ENCODE measurements at regions not wholly inside any gene's neighbourhood (a gene's known extent, or its start where the extent isn't known, plus 50 kb on each side); places are given as distances from the start of the nearest gene placed in this dataset.

DNA sequence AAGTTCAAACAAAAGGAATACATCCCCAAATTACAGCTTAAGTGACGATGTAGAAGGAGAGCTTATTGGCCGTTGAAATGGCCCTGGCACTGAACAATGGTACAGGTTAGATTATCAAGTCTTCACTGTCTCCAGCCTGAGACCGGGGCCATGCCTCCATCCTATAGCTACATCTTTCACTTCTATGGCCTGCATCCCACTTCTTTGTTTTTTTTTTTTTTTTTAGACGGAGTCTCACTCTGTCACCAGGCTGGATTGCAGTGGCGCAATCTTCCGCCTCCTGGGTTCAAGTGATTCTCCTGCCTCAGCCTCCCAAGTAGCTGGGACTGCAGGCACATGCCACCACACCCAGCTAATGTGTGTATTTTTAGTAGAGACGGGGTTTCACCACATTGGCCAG, 464.6 kb downstream of the CDH26 start:
- Histone ChIP-seq H3K36me3 (ENCODE audit: control insufficient read depth in 4 of 4, insufficient read depth in 4 of 4, low read length in 4 of 4) (no peaks in the 10 kb centered on the region), H3K27ac (ENCODE audit: low read depth in 1 of 2, low read length in 1 of 2) (no peak overlapping the region), H3K27me3 (ENCODE audit: control insufficient read depth in 3 of 3, insufficient read depth in 3 of 3, low read length in 2 of 3) (no peaks in the 10 kb centered on the region), H3K4me3 (no peak overlapping the region), H3K9me3 (ENCODE audit: control insufficient read depth in 4 of 4, insufficient read depth in 3 of 4, low read length in 3 of 4) (peaks cover 0 to 2% (median 0%) of the 10 kb centered on the region in 4 donors), H3K4me1 (ENCODE audit: control insufficient read depth in 5 of 5, insufficient read depth in 5 of 5, low read length in 5 of 5) (no peaks in the 10 kb centered on the region), H3K9ac (ENCODE audit: insufficient read depth in 1 of 2, low read length in 2 of 2) (no peak overlapping the region)
- TF ChIP-seq, protein P1, sequence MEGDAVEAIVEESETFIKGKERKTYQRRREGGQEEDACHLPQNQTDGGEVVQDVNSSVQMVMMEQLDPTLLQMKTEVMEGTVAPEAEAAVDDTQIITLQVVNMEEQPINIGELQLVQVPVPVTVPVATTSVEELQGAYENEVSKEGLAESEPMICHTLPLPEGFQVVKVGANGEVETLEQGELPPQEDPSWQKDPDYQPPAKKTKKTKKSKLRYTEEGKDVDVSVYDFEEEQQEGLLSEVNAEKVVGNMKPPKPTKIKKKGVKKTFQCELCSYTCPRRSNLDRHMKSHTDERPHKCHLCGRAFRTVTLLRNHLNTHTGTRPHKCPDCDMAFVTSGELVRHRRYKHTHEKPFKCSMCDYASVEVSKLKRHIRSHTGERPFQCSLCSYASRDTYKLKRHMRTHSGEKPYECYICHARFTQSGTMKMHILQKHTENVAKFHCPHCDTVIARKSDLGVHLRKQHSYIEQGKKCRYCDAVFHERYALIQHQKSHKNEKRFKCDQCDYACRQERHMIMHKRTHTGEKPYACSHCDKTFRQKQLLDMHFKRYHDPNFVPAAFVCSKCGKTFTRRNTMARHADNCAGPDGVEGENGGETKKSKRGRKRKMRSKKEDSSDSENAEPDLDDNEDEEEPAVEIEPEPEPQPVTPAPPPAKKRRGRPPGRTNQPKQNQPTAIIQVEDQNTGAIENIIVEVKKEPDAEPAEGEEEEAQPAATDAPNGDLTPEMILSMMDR (IDR thresholded peaks at IDR 0.05; ENCODE audit: control extremely low read depth, extremely low read depth): no peak
- no peak for ATAC-seq (ENCODE audit: insufficient read depth, low FRiP score)
- 93 to 97% methylated on average over 7 of the region's 7 CpGs for WGBS, 2 donors
- DNase-seq: no peak

DNA sequence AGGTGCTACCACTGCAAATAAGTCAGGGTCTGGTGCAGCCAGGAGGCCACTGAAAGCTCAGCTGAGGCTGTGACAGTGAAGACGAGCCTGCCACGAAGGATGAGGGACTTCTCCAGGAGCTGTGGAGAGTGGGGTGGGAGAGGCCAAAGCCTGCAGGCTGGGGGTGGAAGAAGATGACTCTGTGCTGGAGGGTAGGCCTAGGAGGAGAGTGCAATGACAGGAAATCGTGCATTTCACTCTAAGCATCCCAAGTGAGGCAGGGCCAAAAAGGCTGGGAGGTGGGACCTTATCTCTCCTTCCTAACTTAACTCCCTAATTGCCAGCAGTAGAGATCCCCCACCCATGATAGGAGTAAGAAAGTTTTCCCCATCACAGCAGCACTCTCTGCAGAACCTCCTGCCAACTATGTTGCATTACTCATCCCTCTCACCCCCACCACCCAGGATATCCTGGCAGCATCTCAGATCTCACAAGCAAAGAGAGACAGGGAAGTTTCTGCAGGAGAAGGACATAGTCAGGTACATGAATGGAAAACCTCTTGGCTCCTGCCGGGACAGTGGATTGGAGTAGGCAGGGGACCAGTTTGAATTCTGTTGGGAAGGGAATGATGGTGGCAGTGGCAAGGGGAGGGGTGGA, 466.2 kb downstream of the CDH26 start:
- Histone ChIP-seq H3K27ac (ENCODE audit: low read depth in 1 of 2, low read length in 1 of 2) (no peak overlapping the region), H3K4me3 (no peak overlapping the region), H3K36me3 (ENCODE audit: control insufficient read depth in 4 of 4, insufficient read depth in 4 of 4, low read length in 4 of 4) (no peaks in the 10 kb centered on the region), H3K9ac (ENCODE audit: insufficient read depth in 1 of 2, low read length in 2 of 2) (no peak overlapping the region), H3K9me3 (ENCODE audit: control insufficient read depth in 4 of 4, insufficient read depth in 3 of 4, low read length in 3 of 4) (peaks cover 0 to 2% (median 0%) of the 10 kb centered on the region in 4 donors), H3K27me3 (ENCODE audit: control insufficient read depth in 3 of 3, insufficient read depth in 3 of 3, low read length in 2 of 3) (no peaks in the 10 kb centered on the region), H3K4me1 (ENCODE audit: control insufficient read depth in 5 of 5, insufficient read depth in 5 of 5, low read length in 5 of 5) (no peaks in the 10 kb centered on the region)
- TF ChIP-seq, protein P1 (IDR thresholded peaks at IDR 0.05; ENCODE audit: control extremely low read depth, extremely low read depth): no peak
- 65 to 72% methylated on average over 4 of the region's 4 CpGs for WGBS, 2 donors
- no peak for DNase-seq
- no peak for ATAC-seq (ENCODE audit: insufficient read depth, low FRiP score)

DNA sequence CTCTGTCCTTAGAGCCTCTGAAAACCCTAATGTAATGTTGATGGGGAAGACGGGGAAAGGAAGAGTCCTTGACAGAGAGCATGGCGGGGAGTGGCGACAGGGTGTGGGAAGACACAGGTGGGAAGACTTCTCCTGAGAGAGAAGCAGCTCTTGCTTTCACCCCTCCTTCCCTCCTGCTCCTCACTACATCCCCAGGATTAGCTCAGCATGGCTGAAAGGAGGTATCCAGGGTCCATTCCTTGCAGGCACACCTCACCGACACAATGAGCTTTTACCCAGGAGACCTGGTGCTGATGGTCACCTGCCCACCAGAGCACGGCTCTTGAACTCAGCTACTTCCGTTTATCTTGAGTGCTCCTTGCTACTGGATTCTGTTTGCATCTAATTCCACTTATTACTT, 469.3 kb downstream of the CDH26 start:
- WGBS, 2 donors: 87 to 88% methylated on average over 6 of the region's 6 CpGs
- TF ChIP-seq, protein P1 (IDR thresholded peaks at IDR 0.05; ENCODE audit: control extremely low read depth, extremely low read depth): no peak
- DNase-seq (no peak), ATAC-seq (ENCODE audit: insufficient read depth, low FRiP score) (no peak)
- no peak overlapping the region for H3K4me3 ChIP-seq
- H3K4me1 ChIP-seq (ENCODE audit: control insufficient read depth in 5 of 5, insufficient read depth in 5 of 5, low read length in 5 of 5): no peaks in the 10 kb centered on the region
- no peaks in the 10 kb centered on the region for H3K27me3 ChIP-seq (ENCODE audit: control insufficient read depth in 3 of 3, insufficient read depth in 3 of 3, low read length in 2 of 3)
- H3K9me3 ChIP-seq (ENCODE audit: control insufficient read depth in 4 of 4, insufficient read depth in 3 of 4, low read length in 3 of 4): peaks cover 0 to 2% (median 0%) of the 10 kb centered on the region in 4 donors
- no peak overlapping the region for H3K27ac ChIP-seq (ENCODE audit: low read depth in 1 of 2, low read length in 1 of 2)
- no peaks in the 10 kb centered on the region for H3K36me3 ChIP-seq (ENCODE audit: control insufficient read depth in 4 of 4, insufficient read depth in 4 of 4, low read length in 4 of 4)
- H3K9ac ChIP-seq (ENCODE audit: insufficient read depth in 1 of 2, low read length in 2 of 2): no peak overlapping the region

DNA sequence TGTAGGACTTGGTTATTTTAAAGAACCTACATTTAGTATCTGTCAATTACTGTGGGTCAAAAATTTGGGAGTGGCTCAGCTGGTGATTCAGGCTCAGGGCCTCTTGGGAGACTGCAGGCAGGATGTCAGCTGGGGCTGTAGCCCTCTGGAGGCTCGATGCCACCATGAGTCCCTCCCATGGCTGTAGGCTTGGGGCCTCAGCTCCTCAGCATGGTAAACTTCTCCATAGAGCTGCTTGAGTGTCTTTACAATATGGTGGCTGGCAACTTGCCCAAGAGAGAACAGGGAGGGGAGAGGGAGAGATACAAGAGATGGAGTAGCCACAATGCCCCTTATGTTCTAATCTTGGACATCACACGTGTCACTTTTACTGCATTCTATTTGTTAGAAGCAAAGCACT, 470.4 kb downstream of the CDH26 start:
- Histone ChIP-seq H3K27me3 (ENCODE audit: control insufficient read depth in 3 of 3, insufficient read depth in 3 of 3, low read length in 2 of 3) (no peaks in the 10 kb centered on the region), H3K27ac (ENCODE audit: low read depth in 1 of 2, low read length in 1 of 2) (no peak overlapping the region), H3K9ac (ENCODE audit: insufficient read depth in 1 of 2, low read length in 2 of 2) (no peak overlapping the region), H3K36me3 (ENCODE audit: control insufficient read depth in 4 of 4, insufficient read depth in 4 of 4, low read length in 4 of 4) (no peaks in the 10 kb centered on the region), H3K4me1 (ENCODE audit: control insufficient read depth in 5 of 5, insufficient read depth in 5 of 5, low read length in 5 of 5) (no peaks in the 10 kb centered on the region), H3K9me3 (ENCODE audit: control insufficient read depth in 4 of 4, insufficient read depth in 3 of 4, low read length in 3 of 4) (no peaks in the 10 kb centered on the region), H3K4me3 (no peak overlapping the region)
- DNase-seq (no peak), ATAC-seq (ENCODE audit: insufficient read depth, low FRiP score) (no peak)
- 66 to 75% methylated on average over 2 of the region's 2 CpGs for WGBS, 2 donors
- TF ChIP-seq, protein P1 (IDR thresholded peaks at IDR 0.05; ENCODE audit: control extremely low read depth, extremely low read depth): no peak

Measured in lung (tissue), 11 donors.